ENCODE measurements at regions not wholly inside any gene's neighbourhood (a gene's known extent, or its start where the extent isn't known, plus 50 kb on each side); places are given as distances from the start of the nearest gene placed in this dataset.

- no peak for DNase-seq (ENCODE audit: low spot score)
Observed at GRCh38 chr7:96927131-96927530, 78.2 kb upstream of the DLX6 start.

GRCh38 chr7:96928965-96929364, 76.4 kb upstream of the DLX6 start:
- no peak for DNase-seq (ENCODE audit: low spot score)

GRCh38 chr7:96931891-96932290, 73.5 kb upstream of the DLX6 start:
- DNase-seq (ENCODE audit: low spot score): no peak

GRCh38 chr7:96933067-96933645, 72.2 kb upstream of the DLX6 start:
- no peak for DNase-seq (ENCODE audit: low spot score)

GRCh38 chr7:96936621-96937020, 68.7 kb upstream of the DLX6 start:
- no peak for DNase-seq (ENCODE audit: low spot score)

- no peak for DNase-seq (ENCODE audit: low spot score)
Observed at GRCh38 chr7:96942112-96942511, 63.2 kb upstream of the DLX6 start.

GRCh38 chr7:96949766-96950165, 55.6 kb upstream of the DLX6 start:
- DNase-seq (ENCODE audit: low spot score): no peak

- DNase-seq (ENCODE audit: low spot score): no peak
Observed at GRCh38 chr7:96952974-96953391, 52.4 kb upstream of the DLX6 start.

- no peak for DNase-seq (ENCODE audit: low spot score)
Observed at GRCh38 chr7:96953676-96954513, 51.5 kb upstream of the DLX6 start.
